ENCODE measurements at regions not wholly inside any gene's neighbourhood (a gene's known extent, or its start where the extent isn't known, plus 50 kb on each side); places are given as distances from the start of the nearest gene placed in this dataset.

GRCh38 chr5:66503203-66503789 is 92.9 kb upstream of the MAST4 start:
- TF ChIP-seq TSHZ1 (tag by site-specific recombination; IDR thresholded peaks at IDR 0.05; ENCODE audit: borderline replicate concordance) (no peak), GLI4 (tag by site-specific recombination; IDR thresholded peaks at IDR 0.05) (no peak), ZNF521 (tag by site-specific recombination; IDR thresholded peaks at IDR 0.05) (no peak), ZNF830 (tag by site-specific recombination; IDR thresholded peaks at IDR 0.05; ENCODE audit: low read depth) (no peak), CTCF (tag by site-specific recombination; IDR thresholded peaks at IDR 0.05) (no peak), PBX3 (CRISPR knock-in tag; IDR thresholded peaks at IDR 0.05) (no peak), ZBTB6 (tag by site-specific recombination; IDR thresholded peaks at IDR 0.05) (no peak), REST (tag by site-specific recombination; IDR thresholded peaks at IDR 0.05) (no peak), ZNF747 (tag by site-specific recombination; IDR thresholded peaks at IDR 0.05) (no peak), IKZF3 (tag by site-specific recombination; IDR thresholded peaks at IDR 0.05) (no peak)
